COLO668 (cell line): ENCODE measurements at regions not wholly inside any gene's neighbourhood (a gene's known extent, or its start where the extent isn't known, plus 50 kb on each side); places are given as distances from the start of the nearest gene placed in this dataset.

Experiments
- DNase-seq: peaks from one replicate; lab custom pipeline; 2025; ENCODE audit not compliant: unreplicated experiment; lab: John Stamatoyannopoulos, UW

- no peak for DNase-seq
Observed at GRCh38 chr2:7452110-7452876, 535.1 kb downstream of the RNF144A start.

- no peak for DNase-seq
Observed at GRCh38 chr2:7454592-7454991, 537.4 kb downstream of the RNF144A start.

- DNase-seq: no peak
Observed at GRCh38 chr2:7456762-7457161, 539.5 kb downstream of the RNF144A start.

DNA sequence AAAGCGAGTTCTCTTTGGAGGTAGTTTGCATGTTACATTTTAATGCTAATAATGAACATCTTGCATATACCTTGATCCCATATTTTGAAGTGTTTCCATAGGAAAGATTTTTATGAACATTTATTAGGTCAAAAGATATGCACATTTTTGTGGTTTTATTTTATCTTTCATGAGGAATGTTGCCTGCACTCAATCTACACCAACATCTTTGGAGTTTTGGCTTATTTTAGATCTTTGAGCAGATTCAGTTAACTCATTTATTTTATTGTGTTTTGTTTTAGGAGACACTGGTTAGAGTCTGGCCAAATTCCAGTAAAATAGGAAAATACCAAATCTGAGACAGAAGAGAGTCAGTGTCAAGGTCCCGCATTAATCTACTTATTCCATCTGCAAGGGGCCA is 540.9 kb downstream of the RNF144A start:
- DNase-seq: no peak

DNA sequence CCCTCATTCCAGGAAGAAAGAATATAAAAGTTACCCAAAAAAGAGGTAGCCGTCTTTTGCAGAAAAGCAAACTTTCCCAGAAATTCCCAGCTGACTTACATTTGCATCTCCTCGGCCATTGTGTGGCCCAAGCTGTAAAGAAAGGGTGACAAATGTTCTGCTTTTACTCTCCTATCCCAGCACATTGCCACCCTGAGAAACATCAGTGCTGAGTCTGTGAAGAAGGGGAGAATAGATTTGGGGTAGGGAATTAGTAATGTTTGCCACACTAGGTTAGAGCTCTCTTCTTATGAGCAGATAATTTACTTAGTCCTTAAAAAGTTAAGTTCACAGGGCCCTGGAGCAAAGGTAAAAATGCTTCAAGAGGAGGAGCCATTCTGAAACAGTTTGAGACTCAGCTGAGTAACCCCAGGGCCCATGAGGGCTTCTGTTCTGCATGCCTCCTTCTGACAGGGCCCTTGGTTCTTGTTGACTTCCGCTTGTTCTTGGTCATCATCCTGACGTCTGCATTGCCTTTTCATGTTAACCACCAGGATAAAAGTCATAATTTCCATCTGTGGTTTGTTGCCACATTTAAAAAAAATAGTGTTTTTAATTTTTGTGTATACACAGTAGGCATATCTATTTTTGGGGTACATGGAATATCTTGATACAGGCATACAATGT is 550.7 kb downstream of the RNF144A start:
- no peak for DNase-seq

GRCh38 chr2:7468448-7468828 is 551.2 kb downstream of the RNF144A start:
- DNase-seq: no peak

GRCh38 chr2:7468955-7469354 is 551.7 kb downstream of the RNF144A start:
- DNase-seq: no peak

DNA sequence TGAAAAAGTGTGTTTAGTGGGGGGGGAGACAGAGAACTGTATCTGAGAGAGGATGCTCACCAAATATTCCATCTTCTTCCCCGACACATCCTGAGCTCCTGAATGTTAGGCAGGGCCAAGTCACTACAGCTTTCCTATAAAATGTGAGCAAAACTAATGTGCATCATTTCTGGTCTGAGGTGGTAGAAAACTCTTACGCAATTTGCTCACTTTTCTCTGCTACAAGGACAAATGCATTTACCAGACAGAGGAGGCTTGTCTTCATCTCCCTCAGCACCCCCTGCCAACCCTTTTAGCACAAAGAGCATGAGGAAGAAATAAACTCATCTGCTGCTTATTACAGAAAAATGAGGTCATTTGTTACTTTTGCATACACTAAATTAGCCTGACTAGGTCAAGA is 554.0 kb downstream of the RNF144A start:
- no peak for DNase-seq

GRCh38 chr2:7472465-7472864 is 555.3 kb downstream of the RNF144A start:
- no peak for DNase-seq

GRCh38 chr2:7473135-7473771 is 556.0 kb downstream of the RNF144A start:
- DNase-seq: no peak

DNA sequence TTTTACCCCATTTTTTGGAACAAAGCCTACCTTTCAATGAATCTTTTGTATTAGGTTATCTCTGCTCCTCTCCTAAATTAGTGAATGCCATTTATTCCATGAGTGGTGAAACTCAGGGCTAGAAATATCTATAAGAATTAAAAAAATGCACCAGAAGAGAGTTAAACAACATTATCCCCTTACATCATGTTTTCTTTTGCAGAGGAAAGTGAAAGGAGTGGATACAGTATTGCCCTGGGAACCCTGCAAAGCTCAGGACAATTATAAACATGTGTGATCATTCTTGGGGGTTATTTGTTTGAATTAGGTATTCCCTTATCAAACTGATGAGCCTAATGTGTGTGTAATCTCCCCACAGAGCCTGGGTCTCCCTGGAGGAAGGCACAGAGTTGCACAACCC is 559.2 kb downstream of the RNF144A start:
- DNase-seq: no peak

GRCh38 chr2:7479603-7480002 is 562.4 kb downstream of the RNF144A start:
- no peak for DNase-seq

DNA sequence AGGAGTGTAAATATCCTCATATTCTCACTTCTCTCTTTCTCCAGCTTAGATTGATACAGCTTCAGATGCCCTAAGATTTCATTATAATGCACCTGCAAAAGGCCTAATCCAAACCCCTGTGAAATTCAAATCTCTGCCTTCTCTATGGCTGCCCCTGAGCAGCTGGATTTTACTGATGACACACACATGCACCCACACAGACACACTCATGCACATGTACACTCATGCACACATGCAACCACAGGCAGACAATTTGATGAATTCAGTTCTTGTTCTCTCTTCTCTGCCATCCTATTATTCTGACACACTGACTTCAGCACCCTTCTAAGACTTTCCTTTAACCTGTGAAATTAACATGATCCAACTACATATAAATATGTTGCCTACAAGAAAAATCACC is 563.2 kb downstream of the RNF144A start:
- no peak for DNase-seq

- no peak for DNase-seq
Observed at GRCh38 chr2:7490672-7491071, 573.5 kb downstream of the RNF144A start.

DNA sequence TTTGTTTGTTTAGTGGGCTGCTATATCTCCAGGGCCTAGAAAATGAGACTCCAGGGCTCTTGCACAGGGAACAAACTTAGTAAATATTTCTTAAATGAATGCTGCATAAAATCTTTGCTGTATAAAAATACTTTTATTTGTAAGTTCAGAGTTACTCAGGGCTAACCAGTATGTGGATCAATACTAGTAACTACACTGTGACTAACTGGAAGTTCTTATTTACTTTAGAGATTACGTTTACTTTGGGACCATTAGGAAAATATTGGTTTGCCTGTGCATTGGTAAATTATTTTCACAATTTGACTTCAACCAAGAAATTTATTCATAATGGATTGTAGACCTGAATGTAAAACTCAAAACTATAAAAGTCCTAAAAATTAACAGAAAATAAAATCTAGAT is 575.5 kb downstream of the RNF144A start:
- DNase-seq: no peak

DNA sequence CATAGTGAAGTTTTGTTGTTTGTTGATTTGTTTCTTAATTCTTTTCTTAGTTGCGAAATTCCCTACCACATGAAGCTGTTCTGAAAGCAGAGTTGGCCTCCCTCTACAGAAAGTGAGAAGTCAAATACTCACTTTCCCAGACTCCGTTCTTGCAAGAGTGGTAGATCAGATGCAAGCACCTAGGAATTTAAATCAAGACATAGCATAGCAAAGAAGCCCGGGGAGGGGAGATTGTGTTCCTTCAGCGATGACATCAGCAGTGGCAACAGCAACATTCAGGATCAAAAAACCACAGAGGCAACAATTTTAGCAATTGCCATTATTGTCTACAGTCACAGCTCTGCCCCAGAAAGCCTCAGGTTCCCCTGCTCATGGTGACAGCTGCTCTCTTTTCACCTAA is 580.0 kb downstream of the RNF144A start:
- no peak for DNase-seq

- no peak for DNase-seq
Observed at GRCh38 chr2:7499018-7499417, 581.8 kb downstream of the RNF144A start.

DNA sequence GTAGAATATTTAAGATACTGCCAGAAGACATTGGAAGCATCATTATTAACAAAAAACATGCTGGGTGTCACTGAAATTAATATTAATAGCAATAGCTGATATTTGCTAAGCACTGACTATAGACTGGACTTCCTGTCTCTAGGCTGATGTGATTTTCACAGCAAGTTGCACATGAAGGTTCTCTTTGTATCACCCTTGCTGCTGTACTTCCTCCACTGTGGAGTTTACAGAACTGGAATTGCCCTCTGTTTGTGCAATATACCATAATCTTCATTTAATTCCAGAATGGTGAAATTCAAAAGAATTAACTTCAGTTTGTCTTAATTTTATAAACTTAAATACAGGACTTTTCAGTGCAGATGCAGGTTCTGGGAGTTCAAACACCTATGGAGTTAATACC is 585.1 kb downstream of the RNF144A start:
- no peak for DNase-seq

GRCh38 chr2:7508296-7508943 is 591.2 kb downstream of the RNF144A start:
- DNase-seq: no peak

- DNase-seq: no peak
Observed at GRCh38 chr2:7510353-7510752, 593.1 kb downstream of the RNF144A start.

DNA sequence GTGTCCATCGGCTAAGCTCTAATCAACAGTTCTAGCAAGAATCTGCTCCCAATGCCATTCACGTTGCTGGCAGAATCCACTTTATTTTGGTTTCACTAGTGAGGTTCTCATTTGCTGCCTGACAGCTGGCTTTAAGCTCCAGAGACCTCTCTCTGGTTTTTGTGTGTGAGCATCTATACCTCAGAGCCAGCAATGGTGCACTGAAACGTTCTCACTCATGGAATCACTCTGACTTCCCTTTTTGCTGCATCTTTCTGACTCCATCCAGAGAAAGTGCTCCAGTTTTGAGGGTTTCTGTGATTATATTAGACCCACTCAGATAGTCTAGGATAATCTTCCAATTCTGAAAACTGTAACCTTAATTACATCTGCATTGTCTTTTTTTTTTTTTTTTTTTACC is 596.6 kb downstream of the RNF144A start:
- no peak for DNase-seq

DNA sequence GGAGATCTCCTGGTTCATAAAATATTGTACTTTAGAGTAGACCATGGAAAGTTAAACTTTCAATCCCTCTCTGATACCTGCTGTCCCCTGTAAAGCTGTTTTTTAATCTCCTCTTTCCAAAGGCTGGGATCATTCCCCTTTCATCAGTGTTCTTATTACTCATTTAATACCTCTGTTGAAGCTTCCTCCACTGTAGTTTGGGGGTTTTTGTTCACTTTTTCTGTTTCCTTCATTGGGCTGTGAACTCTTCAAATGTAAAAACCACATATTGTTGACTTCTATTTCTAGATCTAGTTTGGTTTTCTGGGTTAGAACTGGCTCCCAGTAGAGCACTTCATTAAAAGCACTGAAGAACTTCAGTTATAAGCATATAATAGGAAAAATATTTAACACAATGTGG is 598.1 kb downstream of the RNF144A start:
- DNase-seq: no peak
